ENCODE measurements at regions not wholly inside any gene's neighbourhood (a gene's known extent, or its start where the extent isn't known, plus 50 kb on each side); places are given as distances from the start of the nearest gene placed in this dataset.
"Not testable (repeated sequence)": the region's sequence is repeated elsewhere in the genome, so short reads cannot be mapped to it uniquely, and the experiment has no call there.

DNA sequence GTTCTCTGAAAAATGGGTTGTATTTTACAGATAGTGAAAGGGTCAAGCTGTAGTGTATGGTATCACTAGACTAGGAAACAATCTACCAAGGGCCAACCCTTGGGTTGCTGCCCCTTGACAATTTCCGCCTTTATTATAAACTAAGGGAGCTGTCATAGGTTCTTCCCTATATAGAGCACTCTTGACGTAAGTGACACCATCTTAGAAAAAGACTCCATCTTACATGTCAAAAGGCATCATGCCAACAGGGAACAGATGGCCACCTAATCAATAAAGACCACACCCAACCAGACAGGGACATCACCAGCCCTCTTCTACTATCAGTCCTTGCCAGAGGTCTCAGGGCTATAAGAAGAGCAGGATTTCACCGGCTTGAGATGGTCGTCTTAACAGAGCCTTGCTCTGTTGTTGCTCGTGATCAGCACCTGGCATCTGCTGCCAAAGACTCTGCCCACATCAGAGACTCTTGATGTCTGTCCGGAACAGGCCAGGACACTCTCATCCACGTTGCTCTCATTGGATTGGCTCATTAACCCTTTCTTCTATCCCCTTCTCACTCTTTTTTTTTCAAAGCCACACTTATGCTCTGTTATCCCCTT, 231.4 kb upstream of the PLGLB2 start:
- H3K36me3 Mint-ChIP-seq (ENCODE audit: insufficient read depth, unreplicated experiment); H3K4me3 ChIP-seq (ENCODE audit: low read depth, low read length); H3K9me3 ChIP-seq; H3K4me3 Mint-ChIP-seq (ENCODE audit: unreplicated experiment); H3K4me1 ChIP-seq; H3K36me3 ChIP-seq (ENCODE audit: control insufficient read depth, insufficient read depth, low read length); DNase-seq; CTCF ChIA-PET; H3K9me3 Mint-ChIP-seq (ENCODE audit: unreplicated experiment); BruUV-seq (replicated peaks); POLR2A ChIA-PET; H3K4me1 Mint-ChIP-seq (ENCODE audit: low read depth, unreplicated experiment); H3K27me3 Mint-ChIP-seq (ENCODE audit: insufficient read depth, unreplicated experiment); intact Hi-C loops (cut with micrococcal nuclease; ENCODE audit: unreplicated experiment); H3K27me3 ChIP-seq (replicated peaks; ENCODE audit: control insufficient read depth, insufficient read depth, low read length); H3K27ac Mint-ChIP-seq (ENCODE audit: unreplicated experiment): not testable (repeated sequence)

DNA sequence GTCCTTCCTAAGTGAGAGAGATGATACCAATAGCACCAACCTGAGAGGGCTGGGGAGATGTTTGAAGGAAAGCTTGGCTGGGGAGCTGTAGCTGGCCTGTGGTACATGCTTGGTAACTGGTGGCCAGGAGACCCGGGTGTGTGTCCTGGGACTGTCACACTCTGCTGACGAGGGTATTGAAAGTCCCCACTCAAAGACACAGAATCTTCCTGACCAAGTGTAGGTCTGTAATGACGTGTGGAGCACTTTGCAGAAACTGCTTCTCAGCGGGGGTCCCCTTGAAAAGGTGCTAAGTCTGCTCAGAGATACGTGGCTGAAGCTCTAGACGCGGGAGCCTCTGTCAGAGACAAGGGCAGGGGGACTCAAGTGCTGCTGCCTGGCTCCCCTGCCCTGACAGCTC, 230.4 kb upstream of the PLGLB2 start:
- H3K4me1 Mint-ChIP-seq (ENCODE audit: low read depth, unreplicated experiment); BruUV-seq (replicated peaks); H3K27me3 ChIP-seq (replicated peaks; ENCODE audit: control insufficient read depth, insufficient read depth, low read length); H3K36me3 ChIP-seq (ENCODE audit: control insufficient read depth, insufficient read depth, low read length); H3K4me1 ChIP-seq; intact Hi-C loops (cut with micrococcal nuclease; ENCODE audit: unreplicated experiment); POLR2A ChIA-PET; H3K9me3 Mint-ChIP-seq (ENCODE audit: unreplicated experiment); H3K27me3 Mint-ChIP-seq (ENCODE audit: insufficient read depth, unreplicated experiment); CTCF ChIA-PET; H3K36me3 Mint-ChIP-seq (ENCODE audit: insufficient read depth, unreplicated experiment); H3K4me3 Mint-ChIP-seq (ENCODE audit: unreplicated experiment); H3K27ac Mint-ChIP-seq (ENCODE audit: unreplicated experiment); DNase-seq; H3K9me3 ChIP-seq; H3K4me3 ChIP-seq (ENCODE audit: low read depth, low read length): not testable (repeated sequence)

DNA sequence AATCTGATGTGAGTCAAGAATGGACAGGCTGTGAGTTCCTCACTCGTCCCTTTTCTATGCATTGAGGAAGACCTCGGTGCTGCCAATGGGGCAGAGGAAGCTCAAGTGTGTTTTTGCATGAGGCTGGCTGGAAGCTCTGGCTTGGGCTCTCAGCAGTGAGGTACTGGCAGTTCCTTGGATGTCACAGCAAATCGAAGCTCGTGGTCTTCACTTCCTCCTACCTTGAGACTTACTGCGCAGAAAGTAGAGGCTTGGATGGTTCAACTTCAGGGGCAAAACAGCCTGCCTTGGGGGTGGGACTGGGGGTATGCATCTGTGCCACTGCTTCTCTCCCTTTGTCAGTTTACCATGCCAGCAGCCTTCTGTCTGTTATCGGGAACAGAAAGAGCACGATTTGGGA, 229.8 kb upstream of the PLGLB2 start:
- H3K9me3 ChIP-seq; intact Hi-C loops (cut with micrococcal nuclease; ENCODE audit: unreplicated experiment); POLR2A ChIA-PET; H3K36me3 Mint-ChIP-seq (ENCODE audit: insufficient read depth, unreplicated experiment); H3K36me3 ChIP-seq (ENCODE audit: control insufficient read depth, insufficient read depth, low read length); H3K27me3 ChIP-seq (replicated peaks; ENCODE audit: control insufficient read depth, insufficient read depth, low read length); H3K27ac Mint-ChIP-seq (ENCODE audit: unreplicated experiment); DNase-seq; CTCF ChIA-PET; H3K9me3 Mint-ChIP-seq (ENCODE audit: unreplicated experiment); H3K27me3 Mint-ChIP-seq (ENCODE audit: insufficient read depth, unreplicated experiment); H3K4me3 Mint-ChIP-seq (ENCODE audit: unreplicated experiment); BruUV-seq (replicated peaks); H3K4me1 Mint-ChIP-seq (ENCODE audit: low read depth, unreplicated experiment); H3K4me3 ChIP-seq (ENCODE audit: low read depth, low read length); H3K4me1 ChIP-seq: not testable (repeated sequence)

DNA sequence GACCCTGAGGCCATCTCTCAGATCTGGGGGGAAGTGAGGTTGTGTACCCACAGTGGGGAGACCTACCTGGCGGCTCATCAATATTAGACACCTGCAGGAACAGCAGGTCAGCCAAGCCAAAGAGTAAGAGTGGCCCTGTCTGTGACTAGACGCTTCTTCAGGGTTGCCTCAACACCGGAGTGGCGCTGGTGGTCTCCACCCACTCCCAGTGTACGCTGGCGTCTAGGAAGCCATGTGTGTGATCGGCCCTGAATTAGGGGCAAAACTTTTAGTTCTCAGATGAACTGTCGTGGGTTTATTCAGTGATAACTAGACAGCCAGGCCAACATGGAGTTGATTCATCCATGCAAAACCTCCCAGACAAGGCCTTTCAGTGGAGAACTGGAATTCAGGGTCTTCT, 229.3 kb upstream of the PLGLB2 start:
- BruUV-seq (replicated peaks) = not testable (repeated sequence)

DNA sequence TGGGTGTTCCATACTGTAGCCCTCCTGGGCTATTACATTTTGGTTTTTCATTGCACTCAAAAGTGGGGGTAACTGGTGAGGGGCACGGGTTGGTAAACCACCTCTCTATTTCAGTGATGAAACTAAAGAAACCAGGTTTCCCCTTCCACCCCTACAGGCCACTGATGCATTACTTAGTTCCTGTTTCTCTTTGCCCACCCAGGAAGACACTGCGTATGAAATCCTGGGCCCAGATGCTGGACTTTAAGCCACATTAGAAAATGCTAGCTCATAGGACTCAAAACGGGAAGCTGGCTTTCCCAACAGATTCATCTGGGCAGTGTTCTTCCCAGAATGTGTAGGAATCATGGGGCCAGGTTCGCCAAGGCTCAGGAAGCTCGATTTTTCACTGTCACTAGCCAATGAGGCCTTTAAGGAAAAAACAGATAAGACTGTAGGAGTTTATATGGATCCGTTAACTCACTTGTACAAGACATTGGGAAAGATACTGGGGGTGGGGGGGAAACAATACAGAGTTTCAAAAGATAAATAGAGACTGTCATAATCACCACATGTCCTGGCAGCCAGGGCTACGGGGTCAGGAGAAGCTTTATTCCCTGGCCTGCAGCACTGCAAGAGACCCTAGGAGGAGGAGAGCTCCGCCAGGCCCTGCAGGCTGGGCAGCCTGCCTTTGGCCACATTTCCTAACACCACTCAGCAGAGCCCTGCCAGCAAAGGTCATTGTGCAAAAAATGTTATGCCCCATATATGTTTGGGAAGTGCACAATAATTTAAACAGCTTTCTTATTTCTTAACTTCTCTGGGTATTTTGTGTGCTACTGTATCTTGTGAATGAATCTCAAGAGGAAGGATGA, 228.5 kb upstream of the PLGLB2 start:
- H3K36me3 ChIP-seq (ENCODE audit: control insufficient read depth, insufficient read depth, low read length); DNase-seq; H3K9me3 ChIP-seq; H3K9me3 Mint-ChIP-seq (ENCODE audit: unreplicated experiment); H3K4me3 ChIP-seq (ENCODE audit: low read depth, low read length); H3K36me3 Mint-ChIP-seq (ENCODE audit: insufficient read depth, unreplicated experiment); BruUV-seq (replicated peaks); intact Hi-C loops (cut with micrococcal nuclease; ENCODE audit: unreplicated experiment); CTCF ChIA-PET; H3K27me3 ChIP-seq (replicated peaks; ENCODE audit: control insufficient read depth, insufficient read depth, low read length); H3K27me3 Mint-ChIP-seq (ENCODE audit: insufficient read depth, unreplicated experiment); H3K4me1 ChIP-seq; H3K27ac Mint-ChIP-seq (ENCODE audit: unreplicated experiment); H3K4me1 Mint-ChIP-seq (ENCODE audit: low read depth, unreplicated experiment); H3K4me3 Mint-ChIP-seq (ENCODE audit: unreplicated experiment); POLR2A ChIA-PET: not testable (repeated sequence)

More for the DNA sequence above, 229.3 kb upstream of the PLGLB2 start:
- H3K27me3 ChIP-seq (replicated peaks; ENCODE audit: control insufficient read depth, insufficient read depth, low read length); POLR2A ChIA-PET; intact Hi-C loops (cut with micrococcal nuclease; ENCODE audit: unreplicated experiment); CTCF ChIA-PET; H3K9me3 ChIP-seq; DNase-seq; H3K27me3 Mint-ChIP-seq (ENCODE audit: insufficient read depth, unreplicated experiment); H3K9me3 Mint-ChIP-seq (ENCODE audit: unreplicated experiment); H3K4me1 Mint-ChIP-seq (ENCODE audit: low read depth, unreplicated experiment); H3K27ac Mint-ChIP-seq (ENCODE audit: unreplicated experiment); H3K4me1 ChIP-seq; H3K36me3 Mint-ChIP-seq (ENCODE audit: insufficient read depth, unreplicated experiment); H3K4me3 Mint-ChIP-seq (ENCODE audit: unreplicated experiment); H3K4me3 ChIP-seq (ENCODE audit: low read depth, low read length); H3K36me3 ChIP-seq (ENCODE audit: control insufficient read depth, insufficient read depth, low read length): not testable (repeated sequence)

- H3K9me3 ChIP-seq; H3K36me3 Mint-ChIP-seq (ENCODE audit: insufficient read depth, unreplicated experiment); H3K27me3 Mint-ChIP-seq (ENCODE audit: insufficient read depth, unreplicated experiment); H3K4me3 Mint-ChIP-seq (ENCODE audit: unreplicated experiment); H3K27ac Mint-ChIP-seq (ENCODE audit: unreplicated experiment); H3K36me3 ChIP-seq (ENCODE audit: control insufficient read depth, insufficient read depth, low read length); intact Hi-C loops (cut with micrococcal nuclease; ENCODE audit: unreplicated experiment); BruUV-seq (replicated peaks); CTCF ChIA-PET; H3K4me1 ChIP-seq; H3K27me3 ChIP-seq (replicated peaks; ENCODE audit: control insufficient read depth, insufficient read depth, low read length); DNase-seq; POLR2A ChIA-PET; H3K4me3 ChIP-seq (ENCODE audit: low read depth, low read length); H3K4me1 Mint-ChIP-seq (ENCODE audit: low read depth, unreplicated experiment); H3K9me3 Mint-ChIP-seq (ENCODE audit: unreplicated experiment): not testable (repeated sequence)
These were observed 226.8 kb upstream of the PLGLB2 start for GRCh38 chr2:87521057-87521456.

- H3K27me3 ChIP-seq (replicated peaks; ENCODE audit: control insufficient read depth, insufficient read depth, low read length); DNase-seq; H3K4me3 Mint-ChIP-seq (ENCODE audit: unreplicated experiment); H3K36me3 ChIP-seq (ENCODE audit: control insufficient read depth, insufficient read depth, low read length); POLR2A ChIA-PET; H3K27ac Mint-ChIP-seq (ENCODE audit: unreplicated experiment); H3K27me3 Mint-ChIP-seq (ENCODE audit: insufficient read depth, unreplicated experiment); H3K4me3 ChIP-seq (ENCODE audit: low read depth, low read length); H3K4me1 ChIP-seq; H3K9me3 ChIP-seq; H3K4me1 Mint-ChIP-seq (ENCODE audit: low read depth, unreplicated experiment); CTCF ChIA-PET; intact Hi-C loops (cut with micrococcal nuclease; ENCODE audit: unreplicated experiment); H3K9me3 Mint-ChIP-seq (ENCODE audit: unreplicated experiment); BruUV-seq (replicated peaks); H3K36me3 Mint-ChIP-seq (ENCODE audit: insufficient read depth, unreplicated experiment): not testable (repeated sequence)
These were observed 226.4 kb upstream of the PLGLB2 start for GRCh38 chr2:87521489-87521888.
